ENCODE measurements at regions not wholly inside any gene's neighbourhood (a gene's known extent, or its start where the extent isn't known, plus 50 kb on each side); places are given as distances from the start of the nearest gene placed in this dataset.

GRCh38 chr4:13966231-13967195 is 339.0 kb upstream of the BOD1L1 start:
- H3K27me3 Mint-ChIP-seq, result no peaks in the 10 kb centered on the region
- no peaks in the 10 kb centered on the region for H3K9me3 Mint-ChIP-seq
- no peak overlapping the region for H3K27ac Mint-ChIP-seq
- H3K4me1 Mint-ChIP-seq (ENCODE audit: low read depth), result peaks cover 10% of the 10 kb centered on the region
- H3K4me3 Mint-ChIP-seq, result no peak overlapping the region
- no peaks in the 10 kb centered on the region for H3K36me3 Mint-ChIP-seq (ENCODE audit: low read depth)
- intact Hi-C loops (cut with micrococcal nuclease), result no loop called here

- H3K27ac Mint-ChIP-seq, result no peak overlapping the region
Observed at GRCh38 chr4:13968723-13969122, 341.2 kb upstream of the BOD1L1 start.

GRCh38 chr4:13970349-13970748 is 342.8 kb upstream of the BOD1L1 start:
- intact Hi-C loops (cut with micrococcal nuclease), result no loop called here
- H3K36me3 Mint-ChIP-seq (ENCODE audit: low read depth), result no peaks in the 10 kb centered on the region
- H3K4me3 Mint-ChIP-seq, result no peak overlapping the region
- H3K27ac Mint-ChIP-seq, result no peak overlapping the region
- H3K27me3 Mint-ChIP-seq, result no peaks in the 10 kb centered on the region
- H3K4me1 Mint-ChIP-seq (ENCODE audit: low read depth), result peaks cover 16% of the 10 kb centered on the region
- H3K9me3 Mint-ChIP-seq, result no peaks in the 10 kb centered on the region

More at GRCh38 chr4:13968723-13969122, 341.2 kb upstream of the BOD1L1 start:
- no peak overlapping the region for H3K4me3 Mint-ChIP-seq
- H3K36me3 Mint-ChIP-seq (ENCODE audit: low read depth), result no peaks in the 10 kb centered on the region
- H3K27me3 Mint-ChIP-seq, result no peaks in the 10 kb centered on the region
- H3K4me1 Mint-ChIP-seq (ENCODE audit: low read depth), result peaks cover 15% of the 10 kb centered on the region
- H3K9me3 Mint-ChIP-seq, result no peaks in the 10 kb centered on the region
- intact Hi-C loops (cut with micrococcal nuclease), result no loop called here

- intact Hi-C loops (cut with micrococcal nuclease), result no loop called here
- H3K27me3 Mint-ChIP-seq, result peaks cover 10% of the 10 kb centered on the region
- peaks cover 7% of the 10 kb centered on the region for H3K9me3 Mint-ChIP-seq
- H3K36me3 Mint-ChIP-seq (ENCODE audit: low read depth), result no peaks in the 10 kb centered on the region
- no peak overlapping the region for H3K4me3 Mint-ChIP-seq
- peaks cover 23% of the 10 kb centered on the region for H3K4me1 Mint-ChIP-seq (ENCODE audit: low read depth)
- H3K27ac Mint-ChIP-seq, result no peak overlapping the region
Observed at GRCh38 chr4:13977746-13978145, 350.2 kb upstream of the BOD1L1 start.

- intact Hi-C loops (cut with micrococcal nuclease), result no loop called here
- Mint-ChIP-seq H3K9me3 (peaks cover 7% of the 10 kb centered on the region), H3K4me3 (no peak overlapping the region), H3K4me1 (ENCODE audit: low read depth) (peaks cover 28% of the 10 kb centered on the region), H3K36me3 (ENCODE audit: low read depth) (no peaks in the 10 kb centered on the region), H3K27me3 (peaks cover 10% of the 10 kb centered on the region), H3K27ac (no peak overlapping the region)
Observed at GRCh38 chr4:13980317-13981310, 353.1 kb upstream of the BOD1L1 start.

GRCh38 chr4:13981499-13981898 is 354.0 kb upstream of the BOD1L1 start:
- no peak overlapping the region for H3K4me3 Mint-ChIP-seq
- no peak overlapping the region for H3K27ac Mint-ChIP-seq
- H3K27me3 Mint-ChIP-seq, result peaks cover 9% of the 10 kb centered on the region
- peaks cover 1% of the 10 kb centered on the region for H3K9me3 Mint-ChIP-seq
- H3K36me3 Mint-ChIP-seq (ENCODE audit: low read depth), result no peaks in the 10 kb centered on the region
- intact Hi-C loops (cut with micrococcal nuclease), result no loop called here
- H3K4me1 Mint-ChIP-seq (ENCODE audit: low read depth), result peaks cover 31% of the 10 kb centered on the region

- Mint-ChIP-seq H3K4me3 (no peak overlapping the region), H3K36me3 (ENCODE audit: low read depth) (no peaks in the 10 kb centered on the region), H3K4me1 (ENCODE audit: low read depth) (peaks cover 31% of the 10 kb centered on the region), H3K27me3 (peaks cover 9% of the 10 kb centered on the region), H3K27ac (no peak overlapping the region), H3K9me3 (no peaks in the 10 kb centered on the region)
- intact Hi-C loops (cut with micrococcal nuclease), result no loop called here
Observed at GRCh38 chr4:13982010-13982409, 354.5 kb upstream of the BOD1L1 start.

GRCh38 chr4:13983189-13983790 is 355.8 kb upstream of the BOD1L1 start:
- intact Hi-C loops (cut with micrococcal nuclease), result no loop called here
- Mint-ChIP-seq H3K9me3 (no peaks in the 10 kb centered on the region), H3K27ac (no peak overlapping the region), H3K4me3 (no peak overlapping the region), H3K27me3 (peaks cover 10% of the 10 kb centered on the region), H3K36me3 (ENCODE audit: low read depth) (no peaks in the 10 kb centered on the region), H3K4me1 (ENCODE audit: low read depth) (peaks cover 31% of the 10 kb centered on the region)

GRCh38 chr4:13984991-13985800 is 357.7 kb upstream of the BOD1L1 start:
- H3K4me1 Mint-ChIP-seq (ENCODE audit: low read depth), result peaks cover 31% of the 10 kb centered on the region
- H3K9me3 Mint-ChIP-seq, result no peaks in the 10 kb centered on the region
- H3K36me3 Mint-ChIP-seq (ENCODE audit: low read depth), result no peaks in the 10 kb centered on the region
- peaks cover 14% of the 10 kb centered on the region for H3K27me3 Mint-ChIP-seq
- intact Hi-C loops (cut with micrococcal nuclease), result no loop called here
- peak overlapping the region; percentile 27 for H3K27ac Mint-ChIP-seq
- H3K4me3 Mint-ChIP-seq, result no peak overlapping the region

- intact Hi-C loops (cut with micrococcal nuclease), result no loop called here
- no peaks in the 10 kb centered on the region for H3K36me3 Mint-ChIP-seq (ENCODE audit: low read depth)
- no peak overlapping the region for H3K4me3 Mint-ChIP-seq
- H3K27me3 Mint-ChIP-seq, result peaks cover 14% of the 10 kb centered on the region
- no peak overlapping the region for H3K27ac Mint-ChIP-seq
- H3K4me1 Mint-ChIP-seq (ENCODE audit: low read depth), result peaks cover 31% of the 10 kb centered on the region
- no peaks in the 10 kb centered on the region for H3K9me3 Mint-ChIP-seq
Observed at GRCh38 chr4:13985837-13986236, 358.3 kb upstream of the BOD1L1 start.

GRCh38 chr4:13986548-13986947 is 359.0 kb upstream of the BOD1L1 start:
- H3K4me1 Mint-ChIP-seq (ENCODE audit: low read depth), result peaks cover 26% of the 10 kb centered on the region
- H3K36me3 Mint-ChIP-seq (ENCODE audit: low read depth), result no peaks in the 10 kb centered on the region
- H3K4me3 Mint-ChIP-seq, result no peak overlapping the region
- intact Hi-C loops (cut with micrococcal nuclease), result no loop called here
- no peak overlapping the region for H3K27ac Mint-ChIP-seq
- peaks cover 12% of the 10 kb centered on the region for H3K27me3 Mint-ChIP-seq
- H3K9me3 Mint-ChIP-seq, result no peaks in the 10 kb centered on the region

GRCh38 chr4:13988353-13989305 is 361.1 kb upstream of the BOD1L1 start:
- H3K4me1 Mint-ChIP-seq (ENCODE audit: low read depth), result peaks cover 21% of the 10 kb centered on the region
- H3K27ac Mint-ChIP-seq, result no peak overlapping the region
- no peaks in the 10 kb centered on the region for H3K36me3 Mint-ChIP-seq (ENCODE audit: low read depth)
- no peaks in the 10 kb centered on the region for H3K9me3 Mint-ChIP-seq
- intact Hi-C loops (cut with micrococcal nuclease), result no loop called here
- no peak overlapping the region for H3K4me3 Mint-ChIP-seq
- peaks cover 18% of the 10 kb centered on the region for H3K27me3 Mint-ChIP-seq

Measured in dendritic cell treated with granulocyte-macrophage colony-stimulating factor and Interleukin-4, amounts not matched to agents 40 ng/mL and 50 ng/mL, for 4 days (primary cell).